HFF-Myc (cell line): ENCODE measurements at regions not wholly inside any gene's neighbourhood (a gene's known extent, or its start where the extent isn't known, plus 50 kb on each side); places are given as distances from the start of the nearest gene placed in this dataset.

Experiments
- DNase-seq: peaks from one replicate; pipeline ENCODE4 v3.0.0-alpha.2; 2011; ENCODE audit warnings: low read depth; ENCODE audit errors: extremely low read depth
- H3K4me3 ChIP-seq: replicated peaks from 2 replicates; pipeline ENCODE4 v1.5.1; 2011; ENCODE audit warnings: low read depth, mild to moderate bottlenecking, control low read depth, low read length
- CTCF ChIP-seq: IDR thresholded peaks from 2 replicates; pipeline ENCODE4 v1.5.1; 2012; ENCODE audit warnings: mild to moderate bottlenecking, low read depth, low read length, control low read depth; ENCODE audit errors: missing control alignments

- DNase-seq = no peak
- H3K4me3 ChIP-seq = no peak overlapping the region
- TF ChIP-seq CTCF = no peak
Measured at GRCh38 chr13:80263745-80264513, 77.0 kb downstream of the SPRY2 start.

GRCh38 chr13:80262051-80262695 lies 78.8 kb downstream of the SPRY2 start:
- H3K4me3 ChIP-seq = no peak overlapping the region
- TF ChIP-seq CTCF = no peak
- no peak for DNase-seq

GRCh38 chr13:80259159-80259558 lies 81.8 kb downstream of the SPRY2 start:
- no peak overlapping the region for H3K4me3 ChIP-seq
- DNase-seq = no peak
- no peak for TF ChIP-seq CTCF

- no peak for DNase-seq
- no peak for TF ChIP-seq CTCF
- H3K4me3 ChIP-seq = no peak overlapping the region
Measured at GRCh38 chr13:80256352-80256932, 84.5 kb downstream of the SPRY2 start.

GRCh38 chr13:80255946-80256345 lies 85.0 kb downstream of the SPRY2 start:
- no peak for DNase-seq
- no peak overlapping the region for H3K4me3 ChIP-seq
- no peak for TF ChIP-seq CTCF

- no peak for TF ChIP-seq CTCF
- no peak overlapping the region for H3K4me3 ChIP-seq
- peak; percentile 59 for DNase-seq
Measured at GRCh38 chr13:80251403-80251802, 89.5 kb downstream of the SPRY2 start.
